Astrocyte (in vitro differentiated cells and primary cell): ENCODE measurements at regions not wholly inside any gene's neighbourhood (a gene's known extent, or its start where the extent isn't known, plus 50 kb on each side); places are given as distances from the start of the nearest gene placed in this dataset.

Experiments
- CTCF ChIP-seq: IDR thresholded peaks from 2 replicates; pipeline ENCODE4 v1.5.1; 2011; ENCODE audit warnings: low read depth, mild to moderate bottlenecking, inconsistent platforms, low read length, moderate library complexity; ENCODE audit not compliant: insufficient read depth
- EZH2 ChIP-seq: IDR thresholded peaks from 2 replicates; pipeline ENCODE4 v1.6.1; 2012; ENCODE audit warnings: mild to moderate bottlenecking, low read length, inconsistent platforms; ENCODE audit not compliant: insufficient read depth

- TF ChIP-seq CTCF (no peak), EZH2 (no peak)
These were observed 192.8 kb downstream of the CLIC5 start for GRCh38 chr6:45822873-45823272.
